ENCODE measurements at regions not wholly inside any gene's neighbourhood (a gene's known extent, or its start where the extent isn't known, plus 50 kb on each side); places are given as distances from the start of the nearest gene placed in this dataset.

- Histone ChIP-seq H3K4me1 (no peaks in the 10 kb centered on the region), H3K9me3 (no peaks in the 10 kb centered on the region), H3K27ac (no peak overlapping the region), H3K27me3 (no peaks in the 10 kb centered on the region), H3K36me3 (no peaks in the 10 kb centered on the region), H3K4me3 (no peak overlapping the region)
- DNase-seq (no peak), ATAC-seq (no peak)
- TF ChIP-seq CTCF (IDR thresholded peaks at IDR 0.05 in 4 of 5, conservative IDR thresholded peaks at IDR 0.05 in 1 of 5): no peak
- no peak for TF ChIP-seq POLR2A (IDR thresholded peaks at IDR 0.05)
- in situ Hi-C loops (cut with MboI; ENCODE audit: low sequenced_read_pairs in 4 of 4): no loop called here
- intact Hi-C loops (cut with DNase I; ENCODE audit: low total_unique reads): no loop called here
These were observed 157.7 kb downstream of the SMIM20 start for GRCh38 chr4:26071688-26072087.

DNA sequence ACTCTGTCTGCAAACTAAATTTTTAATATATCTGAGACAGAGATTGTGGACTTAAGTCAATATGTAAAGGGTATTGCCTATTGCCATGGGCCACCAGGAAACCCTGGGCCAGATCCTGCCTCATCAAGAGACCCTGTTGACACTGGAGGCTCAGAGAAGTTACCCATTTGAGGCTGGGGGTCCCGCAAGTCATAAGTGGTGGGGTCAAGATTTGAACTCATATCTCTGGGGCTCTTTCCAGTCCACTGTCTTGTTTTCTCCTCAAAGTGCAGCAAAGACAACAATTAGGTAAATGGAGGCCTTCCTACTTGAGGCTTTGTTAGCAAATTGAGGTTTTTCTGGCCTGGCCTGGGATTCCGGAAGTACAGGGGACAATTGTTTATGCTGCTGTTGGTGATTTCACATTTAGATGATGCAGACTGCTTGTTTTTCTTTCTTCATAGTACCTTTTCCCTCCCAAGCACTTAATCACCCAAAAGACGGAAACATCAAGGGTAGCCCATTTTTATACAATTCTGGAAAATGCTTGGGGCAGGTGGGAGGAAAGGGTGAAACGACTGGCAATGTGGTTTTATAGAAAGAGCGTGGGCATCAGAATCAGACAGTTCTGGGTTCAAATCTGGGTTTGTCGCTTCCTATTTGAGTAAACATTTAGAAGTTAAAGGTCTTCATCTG is 160.0 kb downstream of the SMIM20 start:
- no peak overlapping the region for H3K4me3 ChIP-seq
- no peaks in the 10 kb centered on the region for H3K4me1 ChIP-seq
- ATAC-seq (no peak), DNase-seq (no peak)
- no peaks in the 10 kb centered on the region for H3K36me3 ChIP-seq
- intact Hi-C loops (cut with DNase I; ENCODE audit: low total_unique reads) (no loop called here), in situ Hi-C loops (cut with MboI; ENCODE audit: low sequenced_read_pairs in 4 of 4) (no loop called here)
- TF ChIP-seq POLR2A (IDR thresholded peaks at IDR 0.05): no peak
- no peak for TF ChIP-seq CTCF (IDR thresholded peaks at IDR 0.05 in 4 of 5, conservative IDR thresholded peaks at IDR 0.05 in 1 of 5)
- H3K27ac ChIP-seq: no peak overlapping the region
- no peaks in the 10 kb centered on the region for H3K27me3 ChIP-seq
- H3K9me3 ChIP-seq: no peaks in the 10 kb centered on the region

DNA sequence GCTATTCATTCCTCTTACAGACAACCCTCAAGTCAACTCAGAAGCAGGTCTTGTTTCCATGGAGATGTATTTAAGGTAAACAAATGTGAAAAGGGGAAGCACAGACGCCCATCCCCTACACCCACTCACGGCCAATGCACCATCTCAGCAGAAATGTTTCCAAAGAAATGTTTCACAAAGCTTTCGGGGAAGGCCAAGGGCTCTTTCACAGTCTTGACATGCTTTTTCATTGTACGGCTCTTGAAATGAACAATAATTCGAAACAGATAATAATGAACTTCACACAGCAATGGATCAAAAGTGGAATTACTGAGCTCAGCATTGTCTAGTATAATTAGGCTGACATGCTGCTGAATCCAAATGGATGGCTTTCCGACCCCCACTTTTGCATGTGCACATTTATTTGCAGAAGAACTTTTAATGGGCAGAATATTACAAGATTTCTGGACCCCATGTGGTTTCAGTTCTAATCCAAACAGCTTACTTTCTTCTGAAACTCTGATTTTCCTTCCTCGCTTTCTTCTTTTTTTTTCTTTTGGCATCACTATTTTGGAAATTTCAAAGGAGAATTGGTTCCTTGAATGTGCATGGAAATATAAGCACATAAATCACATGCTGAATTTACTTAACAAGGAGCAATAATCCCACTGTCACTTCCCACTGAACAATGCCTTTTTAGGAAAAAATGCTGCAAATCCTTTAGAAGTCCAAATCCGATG is 160.9 kb downstream of the SMIM20 start:
- no peak for TF ChIP-seq CTCF (IDR thresholded peaks at IDR 0.05 in 4 of 5, conservative IDR thresholded peaks at IDR 0.05 in 1 of 5)
- no peak for TF ChIP-seq POLR2A (IDR thresholded peaks at IDR 0.05)
- intact Hi-C loops (cut with DNase I; ENCODE audit: low total_unique reads): no loop called here
- in situ Hi-C loops (cut with MboI; ENCODE audit: low sequenced_read_pairs in 4 of 4): no loop called here
- Histone ChIP-seq H3K9me3 (no peaks in the 10 kb centered on the region), H3K36me3 (no peaks in the 10 kb centered on the region), H3K4me3 (no peak overlapping the region), H3K4me1 (no peaks in the 10 kb centered on the region), H3K27ac (peak overlapping the region in 1 of 4 donors; percentile 9), H3K27me3 (no peaks in the 10 kb centered on the region)
- ATAC-seq (no peak), DNase-seq (no peak)

DNA sequence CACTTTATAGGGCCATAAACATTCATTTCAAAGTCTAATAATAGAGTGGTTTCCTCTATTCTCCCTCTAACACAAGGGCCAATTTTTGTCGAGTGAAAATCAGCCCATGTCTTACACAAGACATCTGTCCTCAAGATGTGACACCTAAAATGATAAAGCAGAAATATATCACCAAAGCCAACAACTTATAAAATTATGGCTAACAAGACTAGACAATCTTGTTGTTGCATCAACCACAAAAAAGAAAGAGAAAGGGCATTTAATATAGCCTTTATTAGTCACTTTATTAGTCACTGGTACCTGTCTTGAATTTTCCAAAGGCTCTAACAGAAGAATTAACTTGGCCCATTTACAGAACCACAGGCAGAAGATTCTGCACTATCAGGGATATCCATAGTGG is 161.6 kb downstream of the SMIM20 start:
- in situ Hi-C loops (cut with MboI; ENCODE audit: low sequenced_read_pairs in 4 of 4): no loop called here
- no peaks in the 10 kb centered on the region for H3K27me3 ChIP-seq
- H3K4me3 ChIP-seq: no peak overlapping the region
- no peak overlapping the region for H3K27ac ChIP-seq
- H3K4me1 ChIP-seq: no peaks in the 10 kb centered on the region
- DNase-seq (no peak), ATAC-seq (no peak)
- intact Hi-C loops (cut with DNase I; ENCODE audit: low total_unique reads): no loop called here
- H3K9me3 ChIP-seq: no peaks in the 10 kb centered on the region
- TF ChIP-seq CTCF (IDR thresholded peaks at IDR 0.05 in 4 of 5, conservative IDR thresholded peaks at IDR 0.05 in 1 of 5) (no peak), POLR2A (IDR thresholded peaks at IDR 0.05) (no peak)
- H3K36me3 ChIP-seq: no peaks in the 10 kb centered on the region
